Osteocyte (in vitro differentiated cells): ENCODE measurements at regions not wholly inside any gene's neighbourhood (a gene's known extent, or its start where the extent isn't known, plus 50 kb on each side); places are given as distances from the start of the nearest gene placed in this dataset.
A peak's percentile ranks its signal among the peaks of the same experiment; 100 is the strongest.

ENCODE experiments used
- DNase-seq: peaks from one replicate; pipeline ENCODE4 v3.0.0; 2021; ENCODE audit warnings: mixed read lengths; ENCODE audit not compliant: unreplicated experiment; ENCODE audit errors: extremely low spot score
- H3K27ac Mint-ChIP-seq: one replicate; pipeline ENCODE4 v1.8.0; 2021; ENCODE audit warnings: mild to moderate bottlenecking, mixed read lengths; ENCODE audit not compliant: unreplicated experiment
- H3K27me3 Mint-ChIP-seq: one replicate; pipeline ENCODE4 v1.8.0; 2021; ENCODE audit warnings: mixed read lengths; ENCODE audit not compliant: unreplicated experiment
- H3K36me3 Mint-ChIP-seq: one replicate; pipeline ENCODE4 v1.8.0; 2021; ENCODE audit warnings: mixed read lengths; ENCODE audit not compliant: unreplicated experiment
- H3K4me1 Mint-ChIP-seq: one replicate; pipeline ENCODE4 v1.8.0; 2021; ENCODE audit warnings: mixed read lengths; ENCODE audit not compliant: unreplicated experiment
- H3K4me3 Mint-ChIP-seq: one replicate; pipeline ENCODE4 v1.8.0; 2021; ENCODE audit warnings: mild to moderate bottlenecking, moderate library complexity, mixed read lengths; ENCODE audit not compliant: unreplicated experiment
- H3K9me3 Mint-ChIP-seq: one replicate; pipeline ENCODE4 v1.8.0; 2021; ENCODE audit warnings: mixed read lengths; ENCODE audit not compliant: unreplicated experiment
- TF ChIP-seq, protein P1 (sequence below): fragments of 200-600 bp; sonication (generic); IDR thresholded peaks from 2 replicates; pipeline ENCODE4 v1.5.0; 2021; ENCODE audit warnings: antibody characterized with exemption, mild to moderate bottlenecking, moderate library complexity

DNA sequence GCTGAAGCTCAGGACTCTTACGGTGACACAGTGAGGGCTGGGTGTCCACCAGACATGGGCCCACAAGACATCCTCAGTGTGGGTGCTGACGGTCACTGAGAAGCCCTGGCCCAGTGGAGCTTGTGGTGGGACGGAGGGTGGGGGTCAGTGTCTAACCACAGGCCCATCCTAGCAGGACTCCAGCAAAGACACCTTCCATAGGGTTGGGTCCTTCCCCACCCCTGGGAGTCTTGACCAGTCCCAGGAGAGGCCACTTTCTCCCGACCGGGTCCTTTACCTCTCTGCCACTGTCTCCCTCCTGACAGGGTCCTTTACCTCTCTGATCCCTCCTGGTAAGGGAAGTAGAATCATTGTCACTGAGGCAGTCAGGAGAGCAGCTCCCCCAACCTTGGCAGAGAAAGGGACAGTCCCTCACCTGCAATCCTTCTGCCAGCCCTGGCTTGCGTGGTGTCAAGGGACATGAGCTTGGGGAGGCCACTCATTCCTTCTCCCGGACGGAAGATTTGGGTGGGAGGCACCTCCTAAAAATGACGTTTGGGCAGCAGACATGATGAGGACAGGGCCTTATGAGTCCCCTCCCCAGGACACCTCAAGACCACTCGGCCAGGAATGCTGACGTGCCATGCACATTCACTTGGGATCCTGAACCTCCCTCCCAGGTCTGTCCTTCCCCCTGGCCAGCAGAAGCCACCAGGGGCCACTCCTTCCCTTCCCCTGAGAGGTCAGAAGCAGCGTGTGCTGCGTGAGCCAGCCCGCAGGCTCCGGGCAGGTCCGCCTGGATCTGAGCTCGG is 91.5 kb upstream of the FGF3 start:
- no peak overlapping the region for H3K27ac Mint-ChIP-seq
- H3K9me3 Mint-ChIP-seq = no peaks in the 10 kb centered on the region
- no peak overlapping the region for H3K4me3 Mint-ChIP-seq
- TF ChIP-seq, protein P1, sequence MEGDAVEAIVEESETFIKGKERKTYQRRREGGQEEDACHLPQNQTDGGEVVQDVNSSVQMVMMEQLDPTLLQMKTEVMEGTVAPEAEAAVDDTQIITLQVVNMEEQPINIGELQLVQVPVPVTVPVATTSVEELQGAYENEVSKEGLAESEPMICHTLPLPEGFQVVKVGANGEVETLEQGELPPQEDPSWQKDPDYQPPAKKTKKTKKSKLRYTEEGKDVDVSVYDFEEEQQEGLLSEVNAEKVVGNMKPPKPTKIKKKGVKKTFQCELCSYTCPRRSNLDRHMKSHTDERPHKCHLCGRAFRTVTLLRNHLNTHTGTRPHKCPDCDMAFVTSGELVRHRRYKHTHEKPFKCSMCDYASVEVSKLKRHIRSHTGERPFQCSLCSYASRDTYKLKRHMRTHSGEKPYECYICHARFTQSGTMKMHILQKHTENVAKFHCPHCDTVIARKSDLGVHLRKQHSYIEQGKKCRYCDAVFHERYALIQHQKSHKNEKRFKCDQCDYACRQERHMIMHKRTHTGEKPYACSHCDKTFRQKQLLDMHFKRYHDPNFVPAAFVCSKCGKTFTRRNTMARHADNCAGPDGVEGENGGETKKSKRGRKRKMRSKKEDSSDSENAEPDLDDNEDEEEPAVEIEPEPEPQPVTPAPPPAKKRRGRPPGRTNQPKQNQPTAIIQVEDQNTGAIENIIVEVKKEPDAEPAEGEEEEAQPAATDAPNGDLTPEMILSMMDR = no peak
- peaks cover 26% of the 10 kb centered on the region for H3K27me3 Mint-ChIP-seq
- no peaks in the 10 kb centered on the region for H3K36me3 Mint-ChIP-seq
- DNase-seq = no peak
- peaks cover 12% of the 10 kb centered on the region for H3K4me1 Mint-ChIP-seq

DNA sequence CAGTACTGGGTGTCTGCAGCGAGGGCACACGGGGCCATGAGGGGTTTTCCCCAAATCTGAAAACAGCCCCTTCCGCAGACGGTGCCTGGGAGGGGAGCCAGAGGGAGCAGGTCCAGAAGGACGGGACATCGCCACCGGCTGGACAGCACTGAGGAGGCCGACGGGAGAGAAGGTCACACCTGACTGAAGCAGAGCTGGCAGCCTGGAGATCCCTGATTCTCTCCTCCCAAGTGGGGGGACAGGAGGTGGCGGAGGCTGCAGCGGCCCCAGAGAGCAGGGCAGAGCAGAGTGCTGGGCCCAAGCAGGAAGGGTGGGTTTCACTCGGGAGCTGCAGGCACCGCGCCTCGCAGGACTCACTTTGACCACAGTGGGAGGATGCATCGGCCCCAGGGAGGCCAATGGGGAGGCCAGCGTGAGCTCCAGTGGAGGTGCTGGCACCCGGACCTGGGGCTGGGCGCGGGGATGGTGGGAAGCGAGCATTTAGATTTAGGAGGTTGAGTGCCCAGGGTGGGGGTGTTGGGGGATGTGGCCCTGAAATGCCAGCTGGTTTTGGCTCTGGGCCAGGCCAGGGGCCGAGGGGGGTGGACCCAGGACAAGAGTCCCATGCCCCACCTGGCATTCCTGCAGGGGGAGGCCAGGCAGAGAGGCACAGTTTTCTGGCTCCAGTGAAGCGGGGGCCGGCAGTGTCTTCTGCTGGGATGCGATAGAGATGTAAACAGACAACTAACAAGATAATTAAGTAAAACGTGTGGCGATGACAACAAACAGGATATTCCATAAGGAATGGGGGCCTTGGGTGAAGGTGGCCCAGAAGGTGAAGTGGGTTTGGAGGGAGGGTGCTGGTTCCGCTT is 92.3 kb upstream of the FGF3 start:
- TF ChIP-seq, protein P1 = no peak
- DNase-seq = no peak
- Mint-ChIP-seq H3K9me3 (no peaks in the 10 kb centered on the region), H3K4me1 (peaks cover 15% of the 10 kb centered on the region), H3K27me3 (peaks cover 24% of the 10 kb centered on the region), H3K4me3 (no peak overlapping the region), H3K36me3 (no peaks in the 10 kb centered on the region), H3K27ac (no peak overlapping the region)

DNA sequence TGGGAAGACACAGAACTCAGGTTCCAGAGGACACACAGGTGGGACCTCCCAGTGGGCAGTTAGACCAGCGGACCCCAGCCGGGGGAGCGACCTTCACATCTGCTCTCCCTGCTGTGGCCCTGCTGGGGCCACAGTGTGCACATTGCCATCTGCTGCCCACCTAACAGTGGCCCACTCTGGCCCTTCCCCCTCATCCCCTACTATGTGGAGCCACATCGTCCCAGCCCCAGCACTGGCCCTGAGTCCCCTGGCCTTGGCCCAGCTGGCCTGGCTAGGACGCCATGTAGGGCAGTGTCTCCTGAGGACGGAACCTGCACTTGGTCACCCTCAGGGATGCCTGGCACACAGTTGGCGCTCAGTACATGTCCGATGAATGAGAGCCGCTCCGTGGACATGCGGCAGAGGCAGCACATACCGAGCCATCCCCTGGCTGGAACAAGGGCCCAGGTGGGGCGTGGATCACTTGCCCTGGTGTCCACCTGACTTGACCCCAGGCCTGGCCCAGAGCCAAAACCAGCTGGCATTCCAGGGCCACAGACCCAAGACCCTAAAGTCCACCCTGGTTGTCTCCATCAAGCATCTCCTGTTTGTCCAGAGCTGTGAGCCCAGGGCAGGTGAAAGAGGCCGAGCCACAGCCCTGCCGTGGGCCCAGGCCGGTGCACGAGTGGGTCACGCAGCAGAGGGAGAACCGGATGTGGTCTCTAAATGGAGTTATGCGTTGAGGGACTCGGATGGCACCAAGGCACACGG is 93.1 kb upstream of the FGF3 start:
- peaks cover 18% of the 10 kb centered on the region for H3K27me3 Mint-ChIP-seq
- no peak for DNase-seq

DNA sequence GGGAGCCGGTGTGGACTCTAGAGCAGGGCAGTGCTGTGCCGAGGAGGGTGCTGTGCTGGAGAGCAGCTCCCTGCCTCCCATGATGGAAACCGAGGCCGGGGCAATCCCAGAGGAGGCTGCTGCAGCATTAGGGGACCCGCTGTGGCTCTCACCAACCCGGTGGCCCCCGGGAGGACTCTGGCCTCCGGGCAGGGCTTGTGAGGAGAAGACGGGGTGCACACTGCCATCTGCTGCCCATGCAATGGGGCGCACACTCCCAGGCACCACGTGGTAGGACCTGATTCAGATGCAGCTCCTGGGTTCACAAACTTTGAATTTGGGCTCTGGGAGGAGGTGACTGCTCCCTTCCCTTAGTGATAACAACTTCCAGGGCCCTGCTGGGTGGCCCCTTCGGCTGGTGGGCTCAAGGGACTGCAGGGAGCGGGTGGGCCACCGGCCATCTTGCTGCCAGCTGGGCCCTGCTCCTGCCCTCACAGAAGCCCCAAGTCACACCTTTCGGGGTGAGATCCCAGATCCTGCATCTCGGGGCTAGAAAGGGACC is 93.8 kb upstream of the FGF3 start:
- H3K9me3 Mint-ChIP-seq = no peaks in the 10 kb centered on the region
- peaks cover 15% of the 10 kb centered on the region for H3K27me3 Mint-ChIP-seq
- peaks cover 15% of the 10 kb centered on the region for H3K4me1 Mint-ChIP-seq
- DNase-seq = no peak
- no peak overlapping the region for H3K4me3 Mint-ChIP-seq
- H3K27ac Mint-ChIP-seq = no peak overlapping the region
- TF ChIP-seq, protein P1 = peak; percentile 54
- H3K36me3 Mint-ChIP-seq = no peaks in the 10 kb centered on the region

More for the DNA sequence above, 93.1 kb upstream of the FGF3 start:
- H3K4me3 Mint-ChIP-seq = no peak overlapping the region
- H3K4me1 Mint-ChIP-seq = peaks cover 15% of the 10 kb centered on the region
- no peak overlapping the region for H3K27ac Mint-ChIP-seq
- no peaks in the 10 kb centered on the region for H3K36me3 Mint-ChIP-seq
- H3K9me3 Mint-ChIP-seq = no peaks in the 10 kb centered on the region
- TF ChIP-seq, protein P1 = no peak
